ENCODE measurements at regions not wholly inside any gene's neighbourhood (a gene's known extent, or its start where the extent isn't known, plus 50 kb on each side); places are given as distances from the start of the nearest gene placed in this dataset.

- TF ChIP-seq MTA2 (IDR thresholded peaks at IDR 0.05; ENCODE audit: low read depth) (no peak), ZNF124 (CRISPR knock-in tag; IDR thresholded peaks at IDR 0.05) (no peak), ZKSCAN8 (CRISPR knock-in tag; IDR thresholded peaks at IDR 0.05) (no peak), FOS (IDR thresholded peaks at IDR 0.05; ENCODE audit: extremely low read depth, insufficient read length) (no peak), YBX1 (IDR thresholded peaks at IDR 0.05) (no peak), NCOA6 (IDR thresholded peaks at IDR 0.05) (no peak), SMC3 (conservative IDR thresholded peaks at IDR 0.05; ENCODE audit: insufficient read depth, low read depth, low read length) (no peak), EZH2 (IDR thresholded peaks at IDR 0.05; ENCODE audit: borderline replicate concordance, low read depth, low read length) (no peak), USF2 (CRISPR knock-in tag; IDR thresholded peaks at IDR 0.05) (no peak)
- TF ChIP-seq, protein P1, sequence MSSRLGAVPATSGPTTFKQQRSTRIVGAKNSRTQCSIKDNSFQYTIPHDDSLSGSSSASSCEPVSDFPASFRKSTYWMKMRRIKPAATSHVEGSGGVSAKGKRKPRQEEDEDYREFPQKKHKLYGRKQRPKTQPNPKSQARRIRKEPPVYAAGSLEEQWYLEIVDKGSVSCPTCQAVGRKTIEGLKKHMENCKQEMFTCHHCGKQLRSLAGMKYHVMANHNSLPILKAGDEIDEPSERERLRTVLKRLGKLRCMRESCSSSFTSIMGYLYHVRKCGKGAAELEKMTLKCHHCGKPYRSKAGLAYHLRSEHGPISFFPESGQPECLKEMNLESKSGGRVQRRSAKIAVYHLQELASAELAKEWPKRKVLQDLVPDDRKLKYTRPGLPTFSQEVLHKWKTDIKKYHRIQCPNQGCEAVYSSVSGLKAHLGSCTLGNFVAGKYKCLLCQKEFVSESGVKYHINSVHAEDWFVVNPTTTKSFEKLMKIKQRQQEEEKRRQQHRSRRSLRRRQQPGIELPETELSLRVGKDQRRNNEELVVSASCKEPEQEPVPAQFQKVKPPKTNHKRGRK (tag; IDR thresholded peaks at IDR 0.05) = no peak
- TF ChIP-seq, protein P2, sequence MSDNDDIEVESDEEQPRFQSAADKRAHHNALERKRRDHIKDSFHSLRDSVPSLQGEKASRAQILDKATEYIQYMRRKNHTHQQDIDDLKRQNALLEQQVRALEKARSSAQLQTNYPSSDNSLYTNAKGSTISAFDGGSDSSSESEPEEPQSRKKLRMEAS (CRISPR knock-in tag; IDR thresholded peaks at IDR 0.05) = no peak
- TF ChIP-seq, protein P3, sequence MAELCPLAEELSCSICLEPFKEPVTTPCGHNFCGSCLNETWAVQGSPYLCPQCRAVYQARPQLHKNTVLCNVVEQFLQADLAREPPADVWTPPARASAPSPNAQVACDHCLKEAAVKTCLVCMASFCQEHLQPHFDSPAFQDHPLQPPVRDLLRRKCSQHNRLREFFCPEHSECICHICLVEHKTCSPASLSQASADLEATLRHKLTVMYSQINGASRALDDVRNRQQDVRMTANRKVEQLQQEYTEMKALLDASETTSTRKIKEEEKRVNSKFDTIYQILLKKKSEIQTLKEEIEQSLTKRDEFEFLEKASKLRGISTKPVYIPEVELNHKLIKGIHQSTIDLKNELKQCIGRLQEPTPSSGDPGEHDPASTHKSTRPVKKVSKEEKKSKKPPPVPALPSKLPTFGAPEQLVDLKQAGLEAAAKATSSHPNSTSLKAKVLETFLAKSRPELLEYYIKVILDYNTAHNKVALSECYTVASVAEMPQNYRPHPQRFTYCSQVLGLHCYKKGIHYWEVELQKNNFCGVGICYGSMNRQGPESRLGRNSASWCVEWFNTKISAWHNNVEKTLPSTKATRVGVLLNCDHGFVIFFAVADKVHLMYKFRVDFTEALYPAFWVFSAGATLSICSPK (IDR thresholded peaks at IDR 0.05; ENCODE audit: borderline replicate concordance) = no peak
Measured at GRCh38 chr13:74215420-74215819, 81.2 kb upstream of the KLF12 start.

All from K562 (cell line).